ENCODE measurements at regions not wholly inside any gene's neighbourhood (a gene's known extent, or its start where the extent isn't known, plus 50 kb on each side); places are given as distances from the start of the nearest gene placed in this dataset.
"Not testable (repeated sequence)": the region's sequence is repeated elsewhere in the genome, so short reads cannot be mapped to it uniquely, and the experiment has no call there.

GRCh38 chr17:72562615-72563188 is 441.9 kb downstream of the SOX9 start:
- in situ Hi-C loops (cut with HindIII; ENCODE audit: low sequenced_read_pairs), result no loop called here

GRCh38 chr17:72563952-72564351 is 443.1 kb downstream of the SOX9 start:
- in situ Hi-C loops (cut with HindIII; ENCODE audit: low sequenced_read_pairs), result no loop called here

- in situ Hi-C loops (cut with HindIII; ENCODE audit: low sequenced_read_pairs), result no loop called here
These were observed 444.2 kb downstream of the SOX9 start for GRCh38 chr17:72565006-72565405.

GRCh38 chr17:72565758-72566157 is 444.9 kb downstream of the SOX9 start:
- in situ Hi-C loops (cut with HindIII; ENCODE audit: low sequenced_read_pairs), result no loop called here

GRCh38 chr17:72566671-72567484 is 446.1 kb downstream of the SOX9 start:
- in situ Hi-C loops (cut with HindIII; ENCODE audit: low sequenced_read_pairs), result no loop called here

- in situ Hi-C loops (cut with HindIII; ENCODE audit: low sequenced_read_pairs), result no loop called here
These were observed 447.0 kb downstream of the SOX9 start for GRCh38 chr17:72567774-72568173.

- in situ Hi-C loops (cut with HindIII; ENCODE audit: low sequenced_read_pairs), result no loop called here
These were observed 448.5 kb downstream of the SOX9 start for GRCh38 chr17:72569148-72569946.

- in situ Hi-C loops (cut with HindIII; ENCODE audit: low sequenced_read_pairs), result no loop called here
These were observed 451.1 kb downstream of the SOX9 start for GRCh38 chr17:72571813-72572396.

- in situ Hi-C loops (cut with HindIII; ENCODE audit: low sequenced_read_pairs), result no loop called here
These were observed 452.0 kb downstream of the SOX9 start for GRCh38 chr17:72572604-72573491.

GRCh38 chr17:72573492-72573801 is 452.6 kb downstream of the SOX9 start:
- in situ Hi-C loops (cut with HindIII; ENCODE audit: low sequenced_read_pairs), result not testable (repeated sequence)

- in situ Hi-C loops (cut with HindIII; ENCODE audit: low sequenced_read_pairs), result no loop called here
These were observed 454.1 kb downstream of the SOX9 start for GRCh38 chr17:72574675-72575510.

- in situ Hi-C loops (cut with HindIII; ENCODE audit: low sequenced_read_pairs), result no loop called here
These were observed 454.9 kb downstream of the SOX9 start for GRCh38 chr17:72575542-72576233.

- in situ Hi-C loops (cut with HindIII; ENCODE audit: low sequenced_read_pairs), result no loop called here
These were observed 455.5 kb downstream of the SOX9 start for GRCh38 chr17:72576289-72576759.

GRCh38 chr17:72578817-72579470 is 458.1 kb downstream of the SOX9 start:
- in situ Hi-C loops (cut with HindIII; ENCODE audit: low sequenced_read_pairs), result no loop called here

- in situ Hi-C loops (cut with HindIII; ENCODE audit: low sequenced_read_pairs), result no loop called here
These were observed 459.1 kb downstream of the SOX9 start for GRCh38 chr17:72579990-72580320.

GRCh38 chr17:72580321-72581127 is 459.7 kb downstream of the SOX9 start:
- in situ Hi-C loops (cut with HindIII; ENCODE audit: low sequenced_read_pairs), result no loop called here

GRCh38 chr17:72587156-72587555 is 466.3 kb downstream of the SOX9 start:
- in situ Hi-C loops (cut with HindIII; ENCODE audit: low sequenced_read_pairs), result no loop called here

Data from endothelial cell of hepatic sinusoid (primary cell).